ENCODE measurements at regions not wholly inside any gene's neighbourhood (a gene's known extent, or its start where the extent isn't known, plus 50 kb on each side); places are given as distances from the start of the nearest gene placed in this dataset.
"Not testable (repeated sequence)": the region's sequence is repeated elsewhere in the genome, so short reads cannot be mapped to it uniquely, and the experiment has no call there.

DNA sequence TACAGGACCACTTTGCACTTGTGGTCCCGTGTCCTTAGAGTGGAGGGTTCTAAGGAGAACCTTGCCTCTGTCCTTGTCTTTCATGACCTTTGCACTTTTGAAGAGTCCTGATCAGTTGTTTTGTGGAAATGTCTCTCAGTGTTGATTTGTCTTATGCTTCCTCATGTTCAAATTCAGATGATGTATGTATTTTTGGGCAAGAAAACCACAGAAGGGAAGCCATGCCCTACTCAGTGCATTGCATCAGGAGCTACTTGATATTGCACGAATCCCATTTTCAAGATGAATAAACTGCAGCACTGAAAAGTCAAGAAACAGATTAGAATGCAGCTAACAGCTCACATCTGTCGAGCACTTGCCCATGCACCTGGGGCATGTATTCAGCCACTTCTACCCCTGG lies 152.2 kb downstream of the INHBB start:
- no peak for DNase-seq (ENCODE audit: low read depth, low spot score)

GRCh38 chr2:120498576-120499394 lies 152.8 kb downstream of the INHBB start:
- DNase-seq (ENCODE audit: low read depth, low spot score): no peak

GRCh38 chr2:120499784-120500495 lies 154.0 kb downstream of the INHBB start:
- no peak for DNase-seq (ENCODE audit: low read depth, low spot score)

GRCh38 chr2:120501591-120501990 lies 155.7 kb downstream of the INHBB start:
- DNase-seq (ENCODE audit: low read depth, low spot score): no peak

DNA sequence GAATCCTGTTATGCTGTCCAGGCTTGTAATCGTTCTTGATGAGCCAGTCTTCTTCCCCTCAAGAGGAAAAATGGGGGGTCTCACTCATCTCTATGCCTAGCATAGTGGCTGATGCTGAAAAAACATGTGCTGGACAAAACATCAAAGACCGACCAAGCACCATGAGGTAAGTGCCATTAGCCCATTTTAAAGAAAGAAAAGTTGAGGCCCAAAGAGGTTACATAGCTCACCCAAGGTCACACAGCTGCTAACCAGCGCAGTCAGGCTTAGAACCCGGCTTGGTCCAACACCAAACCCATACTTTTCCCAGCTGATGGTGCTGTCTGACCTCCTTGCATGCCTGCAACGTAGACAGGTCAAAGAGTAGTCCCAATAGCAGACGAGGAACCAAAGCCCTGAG lies 156.4 kb downstream of the INHBB start:
- DNase-seq (ENCODE audit: low read depth, low spot score): no peak

DNA sequence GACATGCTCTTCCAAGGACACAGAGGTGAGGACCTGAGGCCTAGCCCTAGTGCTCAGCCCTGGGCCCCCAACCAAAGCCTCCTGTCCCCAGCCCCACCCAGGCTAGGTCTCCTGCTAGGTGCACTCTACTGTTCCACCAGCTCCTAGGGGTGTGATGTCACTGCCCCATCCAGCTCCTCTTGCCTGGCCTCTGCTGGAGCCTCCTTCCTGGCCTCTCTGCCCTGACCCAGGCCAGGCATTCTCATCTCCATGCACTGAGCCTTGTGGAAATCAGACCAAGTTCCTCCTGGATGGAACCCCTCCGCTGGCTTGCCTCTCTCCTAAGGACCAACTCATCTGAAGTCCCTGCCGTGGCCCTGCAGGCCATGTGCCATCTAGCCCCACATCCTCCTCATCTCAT lies 156.8 kb downstream of the INHBB start:
- DNase-seq (ENCODE audit: low read depth, low spot score): no peak

DNA sequence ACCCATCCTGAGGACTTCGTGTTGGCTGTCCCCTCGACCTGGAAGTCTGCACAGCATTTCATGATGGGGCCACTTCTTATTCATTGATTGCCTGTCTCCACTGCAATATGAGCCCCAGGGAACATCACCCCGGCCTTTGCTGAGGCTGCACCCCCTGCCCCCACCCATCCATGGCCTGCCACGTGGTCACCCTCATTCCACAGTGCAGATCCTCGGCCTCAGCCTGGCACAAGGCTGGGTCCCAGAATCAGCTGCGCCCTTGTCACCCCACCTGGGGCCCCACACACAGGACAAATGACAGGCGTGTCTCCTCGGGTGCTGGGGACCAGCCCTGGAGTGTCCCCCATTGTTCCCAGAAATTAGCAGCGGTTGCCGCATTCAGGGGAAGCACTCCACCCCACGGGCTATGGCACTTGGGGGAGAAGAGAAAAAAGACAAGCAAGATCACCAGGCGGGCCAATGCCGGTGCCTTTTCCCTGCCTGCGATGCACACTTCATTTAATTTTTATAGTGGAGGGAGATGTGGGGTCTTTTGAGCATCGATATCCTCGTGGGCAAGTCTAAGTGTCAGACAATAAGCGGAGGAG lies 157.4 kb downstream of the INHBB start:
- DNase-seq (ENCODE audit: low read depth, low spot score): no peak

GRCh38 chr2:120503793-120504571 lies 158.0 kb downstream of the INHBB start:
- DNase-seq (ENCODE audit: low read depth, low spot score): no peak

DNA sequence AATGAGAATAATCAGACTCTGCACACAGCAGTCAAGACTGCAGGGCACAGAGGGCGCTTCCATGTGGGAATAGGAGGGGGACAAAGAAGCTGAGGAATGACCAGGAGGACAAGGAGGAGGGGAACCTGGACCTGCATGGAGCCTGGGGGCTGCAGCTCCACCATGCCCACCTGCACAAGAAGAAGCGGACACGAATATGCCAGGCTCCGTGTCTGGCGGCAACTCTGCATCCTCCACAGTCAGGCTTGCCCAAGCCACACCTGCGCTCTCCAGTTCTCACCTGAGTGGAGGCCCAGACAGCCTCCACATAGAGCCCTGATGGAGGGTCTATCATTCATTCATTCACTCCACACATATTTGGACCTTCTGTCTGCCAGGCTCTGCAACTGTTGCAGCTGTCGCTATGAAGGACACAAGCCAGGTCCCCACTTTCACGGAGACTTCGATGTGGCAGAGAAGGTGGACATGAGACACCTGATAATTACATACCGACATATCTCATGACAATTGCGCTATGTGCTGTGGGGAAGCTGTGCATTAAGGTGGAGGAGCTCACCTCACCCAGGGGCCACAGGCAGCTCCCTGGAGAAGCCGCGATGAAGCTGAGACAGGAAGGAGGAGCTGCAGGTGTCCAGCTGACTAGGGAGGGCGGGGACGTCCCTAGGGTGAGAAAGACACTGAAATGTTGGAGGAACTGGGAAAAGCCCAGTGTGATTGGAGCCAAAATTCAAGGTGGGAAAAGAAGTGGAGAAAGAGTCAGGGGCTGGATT lies 159.2 kb downstream of the INHBB start:
- DNase-seq (ENCODE audit: low read depth, low spot score): no peak

DNA sequence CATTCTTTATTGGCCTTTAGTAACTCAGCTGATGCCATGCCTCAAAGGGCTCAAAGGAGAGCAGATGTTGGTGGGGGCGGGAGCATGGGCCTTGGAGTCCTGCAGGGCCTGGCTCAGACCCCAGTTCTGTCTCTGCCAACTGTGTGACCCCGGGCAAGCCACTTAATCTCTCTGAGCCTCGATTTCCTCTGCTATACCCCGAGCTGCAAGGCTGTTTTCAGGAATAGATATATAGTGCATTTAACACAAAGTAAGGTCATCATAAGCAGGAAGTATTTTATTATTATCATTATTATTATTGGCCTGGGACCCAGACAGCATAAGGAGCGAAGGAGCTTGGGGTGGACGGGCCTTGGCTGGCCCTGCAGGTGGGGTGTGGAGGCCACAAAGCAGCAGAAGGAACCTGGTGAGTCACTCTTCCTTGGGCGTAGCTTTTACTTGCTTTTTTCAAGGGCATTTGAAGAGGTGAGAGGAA lies 162.7 kb downstream of the INHBB start:
- no peak for DNase-seq (ENCODE audit: low read depth, low spot score)

DNA sequence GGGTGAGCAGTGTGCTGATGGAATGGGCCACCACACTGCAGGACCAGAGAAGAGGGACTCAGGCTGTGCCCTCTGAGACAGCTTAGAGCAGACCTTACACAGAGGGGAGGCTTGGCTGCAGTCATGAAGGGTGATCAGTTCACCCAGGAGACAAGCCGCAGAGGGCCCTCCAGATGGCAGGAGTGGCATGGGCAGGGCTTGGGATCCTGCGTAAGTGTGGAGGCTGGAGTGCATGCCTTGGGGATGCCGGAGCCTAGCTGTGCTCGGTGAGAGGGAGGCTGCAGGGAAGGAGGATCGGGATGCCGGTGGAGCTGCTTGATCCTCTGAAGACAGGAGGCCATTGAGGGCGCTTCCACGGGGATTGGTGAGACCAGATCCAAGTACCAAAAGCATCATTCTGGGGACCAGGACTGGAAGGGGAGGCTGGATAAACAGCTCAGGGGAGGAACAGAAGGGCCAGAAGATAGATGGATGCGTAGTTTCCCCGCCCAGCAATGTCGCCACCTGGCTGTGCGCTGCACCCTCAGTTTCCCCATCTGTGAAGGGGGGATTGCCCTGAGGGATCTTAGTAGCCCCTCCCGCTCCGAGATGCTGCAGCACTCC lies 163.4 kb downstream of the INHBB start:
- no peak for DNase-seq (ENCODE audit: low read depth, low spot score)

GRCh38 chr2:120509991-120510735 lies 164.2 kb downstream of the INHBB start:
- no peak for DNase-seq (ENCODE audit: low read depth, low spot score)

GRCh38 chr2:120510751-120511395 lies 164.9 kb downstream of the INHBB start:
- DNase-seq (ENCODE audit: low read depth, low spot score): no peak

DNA sequence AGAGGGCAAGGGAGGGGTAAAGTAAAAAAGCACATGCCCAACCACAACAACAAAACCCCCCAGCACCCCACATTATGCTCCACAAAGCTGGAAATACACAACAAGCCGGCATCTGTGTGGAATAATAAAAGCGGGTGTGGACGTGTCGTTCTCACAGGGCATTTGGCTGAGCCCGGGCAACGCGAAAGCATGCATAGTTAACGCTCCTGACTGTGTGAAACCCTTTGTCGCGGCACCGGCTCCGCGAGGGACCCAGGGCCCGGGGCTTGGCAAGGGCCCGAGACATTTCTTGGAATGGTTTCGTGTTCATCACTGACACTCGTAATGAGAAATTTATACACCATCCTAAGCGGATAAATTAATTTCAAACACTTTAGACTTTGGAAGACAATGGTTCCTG lies 165.6 kb downstream of the INHBB start:
- DNase-seq (ENCODE audit: low read depth, low spot score): no peak

- no peak for DNase-seq (ENCODE audit: low read depth, low spot score)
Measured at GRCh38 chr2:120511947-120512710, 166.2 kb downstream of the INHBB start.

- DNase-seq (ENCODE audit: low read depth, low spot score): no peak
Measured at GRCh38 chr2:120513776-120514357, 167.9 kb downstream of the INHBB start.

DNA sequence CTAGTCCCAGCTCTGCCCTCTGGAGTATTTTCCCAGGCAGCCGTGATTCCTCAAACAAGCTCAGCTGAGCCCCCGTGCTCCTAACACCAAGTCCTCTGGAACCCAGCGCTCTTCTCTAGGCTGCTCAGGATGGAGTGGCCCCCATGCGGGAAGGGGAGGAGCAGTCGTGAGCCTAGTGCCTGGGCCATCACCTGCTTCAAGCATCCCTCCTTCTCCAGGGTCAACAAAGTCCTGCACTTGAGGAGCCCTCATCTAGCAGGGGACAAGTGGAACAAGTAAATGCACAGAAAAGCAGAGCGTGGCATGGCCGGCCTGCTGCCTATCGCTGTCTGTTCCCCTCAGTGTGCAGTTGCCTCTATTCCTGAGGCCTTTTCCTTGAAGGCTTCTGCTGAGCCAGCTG lies 168.6 kb downstream of the INHBB start:
- no peak for DNase-seq (ENCODE audit: low read depth, low spot score)

DNA sequence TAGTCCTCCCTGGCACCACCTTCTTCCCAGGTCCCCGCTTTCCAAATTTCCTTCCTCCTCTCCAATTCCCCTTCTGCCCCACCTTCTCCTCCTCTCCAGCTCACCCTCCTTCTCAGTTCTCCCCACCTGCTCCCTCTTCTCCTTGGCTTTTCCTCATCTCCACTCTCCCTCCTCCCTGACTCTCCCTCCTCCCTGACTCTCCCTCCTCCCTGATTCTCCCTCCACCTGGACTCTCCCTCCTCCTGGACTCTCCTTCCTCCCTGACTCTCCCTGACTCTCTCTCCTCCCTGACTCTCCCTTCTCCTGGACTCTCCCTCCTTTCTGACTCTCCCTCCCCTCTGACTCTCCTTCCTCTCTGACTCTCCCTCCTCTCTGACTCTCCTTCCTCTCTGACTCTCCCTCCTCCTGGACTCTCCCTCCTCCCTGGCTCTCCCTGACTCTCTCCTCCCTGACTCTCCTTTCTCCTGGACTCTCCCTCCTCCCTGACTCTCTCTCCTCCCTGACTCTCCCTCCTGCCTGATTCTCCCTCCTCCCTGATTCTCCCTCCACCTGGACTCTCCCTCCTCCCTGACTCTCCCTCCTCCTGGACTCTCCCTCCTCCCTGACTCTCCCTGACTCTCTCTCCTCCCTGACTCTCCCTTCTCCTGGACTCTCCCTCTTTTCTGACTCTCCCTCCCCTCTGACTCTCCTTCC lies 169.3 kb downstream of the INHBB start:
- not testable (repeated sequence) for DNase-seq (ENCODE audit: low read depth, low spot score)
